ENCODE measurements at regions not wholly inside any gene's neighbourhood (a gene's known extent, or its start where the extent isn't known, plus 50 kb on each side); places are given as distances from the start of the nearest gene placed in this dataset.
"Not testable (repeated sequence)": the region's sequence is repeated elsewhere in the genome, so short reads cannot be mapped to it uniquely, and the experiment has no call there.

GRCh38 chr3:170804078-170804477 is 65.9 kb downstream of the RPL22L1 start:
- Histone ChIP-seq H3K36me3 (ENCODE audit: control insufficient read depth in 1 of 2, insufficient read depth in 2 of 2, low read length in 2 of 2) (no peaks in the 10 kb centered on the region), H3K27me3 (ENCODE audit: low read depth, low read length) (no peaks in the 10 kb centered on the region), H3K9me3 (ENCODE audit: control insufficient read depth in 1 of 2, low read length in 2 of 2) (no peaks in the 10 kb centered on the region), H3K27ac (ENCODE audit: low read length) (no peak overlapping the region), H3K4me3 (ENCODE audit: low read depth in 1 of 2, low read length in 2 of 2) (no peak overlapping the region), H3K4me1 (ENCODE audit: control insufficient read depth in 1 of 2, insufficient read depth in 2 of 2, low read length in 2 of 2) (peaks cover 0 to 2% of the 10 kb centered on the region in 2 donors)

DNA sequence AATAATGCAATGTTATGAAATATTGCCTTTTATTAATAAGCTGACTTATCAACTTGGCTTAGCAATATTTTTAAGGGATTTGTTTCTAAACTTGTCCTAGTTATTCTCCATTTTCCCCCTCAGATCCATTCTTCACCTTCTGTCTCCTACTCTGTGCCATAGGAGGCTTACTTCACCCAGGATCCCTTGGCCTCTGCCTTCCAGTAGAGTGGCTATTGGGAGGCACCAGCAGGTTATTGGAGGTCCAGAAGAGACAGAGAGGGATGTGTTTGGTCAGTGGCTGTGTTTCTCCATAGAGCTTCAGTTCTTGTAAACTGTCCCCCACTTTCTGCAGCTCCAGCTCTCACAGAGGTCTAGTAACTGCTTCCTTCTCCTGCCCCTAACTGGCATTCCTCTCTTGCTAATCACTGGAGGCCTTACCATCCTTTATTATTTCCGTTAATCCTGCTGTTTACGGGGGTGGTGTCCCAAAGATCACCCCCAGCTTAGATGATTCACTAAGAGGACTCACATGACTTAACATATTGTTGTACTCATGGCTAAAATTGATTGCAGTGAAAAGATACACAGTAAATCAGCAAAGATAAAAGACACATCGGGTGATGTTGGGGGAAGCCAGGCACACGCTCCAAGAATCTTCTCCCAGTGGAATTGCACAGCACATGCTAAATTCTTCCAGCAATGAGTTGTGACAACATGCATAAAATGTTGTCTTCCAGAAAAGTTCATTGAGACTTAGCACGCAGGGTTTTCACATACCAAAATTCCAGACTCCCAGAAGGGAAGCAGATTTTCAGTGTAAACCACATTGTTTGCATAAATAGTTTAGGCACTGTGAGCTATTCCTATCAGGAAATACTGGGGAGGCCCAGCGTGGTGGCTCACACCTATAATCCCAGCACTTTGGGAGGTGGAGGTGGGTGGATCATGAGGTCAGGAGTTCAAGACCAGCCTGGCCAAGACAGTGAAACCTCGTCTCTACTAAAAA is 67.5 kb downstream of the RPL22L1 start:
- no peaks in the 10 kb centered on the region for H3K4me1 ChIP-seq (ENCODE audit: control insufficient read depth in 1 of 2, insufficient read depth in 2 of 2, low read length in 2 of 2)
- no peaks in the 10 kb centered on the region for H3K27me3 ChIP-seq (ENCODE audit: low read depth, low read length)
- no peaks in the 10 kb centered on the region for H3K9me3 ChIP-seq (ENCODE audit: control insufficient read depth in 1 of 2, low read length in 2 of 2)
- no peaks in the 10 kb centered on the region for H3K36me3 ChIP-seq (ENCODE audit: control insufficient read depth in 1 of 2, insufficient read depth in 2 of 2, low read length in 2 of 2)
- no peak overlapping the region for H3K4me3 ChIP-seq (ENCODE audit: low read depth in 1 of 2, low read length in 2 of 2)
- no peak overlapping the region for H3K27ac ChIP-seq (ENCODE audit: low read length)

- Histone ChIP-seq H3K4me3 (ENCODE audit: low read depth in 1 of 2, low read length in 2 of 2) (no peak overlapping the region), H3K9me3 (ENCODE audit: control insufficient read depth in 1 of 2, low read length in 2 of 2) (no peaks in the 10 kb centered on the region), H3K36me3 (ENCODE audit: control insufficient read depth in 1 of 2, insufficient read depth in 2 of 2, low read length in 2 of 2) (no peaks in the 10 kb centered on the region), H3K4me1 (ENCODE audit: control insufficient read depth in 1 of 2, insufficient read depth in 2 of 2, low read length in 2 of 2) (no peaks in the 10 kb centered on the region), H3K27ac (ENCODE audit: low read length) (no peak overlapping the region), H3K27me3 (ENCODE audit: low read depth, low read length) (no peaks in the 10 kb centered on the region)
These were observed 68.4 kb downstream of the RPL22L1 start for GRCh38 chr3:170801597-170801996.

GRCh38 chr3:170800275-170800674 is 69.7 kb downstream of the RPL22L1 start:
- not testable (repeated sequence) for H3K4me3 ChIP-seq (ENCODE audit: low read depth in 1 of 2, low read length in 2 of 2); H3K4me1 ChIP-seq (ENCODE audit: control insufficient read depth in 1 of 2, insufficient read depth in 2 of 2, low read length in 2 of 2); H3K9me3 ChIP-seq (ENCODE audit: control insufficient read depth in 1 of 2, low read length in 2 of 2); H3K27me3 ChIP-seq (ENCODE audit: low read depth, low read length); H3K36me3 ChIP-seq (ENCODE audit: control insufficient read depth in 1 of 2, insufficient read depth in 2 of 2, low read length in 2 of 2); H3K27ac ChIP-seq (ENCODE audit: low read length)

GRCh38 chr3:170799009-170799408 is 71.0 kb downstream of the RPL22L1 start:
- Histone ChIP-seq H3K36me3 (ENCODE audit: control insufficient read depth in 1 of 2, insufficient read depth in 2 of 2, low read length in 2 of 2) (no peaks in the 10 kb centered on the region), H3K4me1 (ENCODE audit: control insufficient read depth in 1 of 2, insufficient read depth in 2 of 2, low read length in 2 of 2) (no peaks in the 10 kb centered on the region), H3K9me3 (ENCODE audit: control insufficient read depth in 1 of 2, low read length in 2 of 2) (no peaks in the 10 kb centered on the region), H3K27me3 (ENCODE audit: low read depth, low read length) (no peaks in the 10 kb centered on the region), H3K4me3 (ENCODE audit: low read depth in 1 of 2, low read length in 2 of 2) (no peak overlapping the region), H3K27ac (ENCODE audit: low read length) (no peak overlapping the region)

GRCh38 chr3:170797685-170798084 is 72.3 kb downstream of the RPL22L1 start:
- Histone ChIP-seq H3K27me3 (ENCODE audit: low read depth, low read length) (no peaks in the 10 kb centered on the region), H3K36me3 (ENCODE audit: control insufficient read depth in 1 of 2, insufficient read depth in 2 of 2, low read length in 2 of 2) (no peaks in the 10 kb centered on the region), H3K27ac (ENCODE audit: low read length) (no peak overlapping the region), H3K4me1 (ENCODE audit: control insufficient read depth in 1 of 2, insufficient read depth in 2 of 2, low read length in 2 of 2) (no peaks in the 10 kb centered on the region), H3K4me3 (ENCODE audit: low read depth in 1 of 2, low read length in 2 of 2) (no peak overlapping the region), H3K9me3 (ENCODE audit: control insufficient read depth in 1 of 2, low read length in 2 of 2) (no peaks in the 10 kb centered on the region)

DNA sequence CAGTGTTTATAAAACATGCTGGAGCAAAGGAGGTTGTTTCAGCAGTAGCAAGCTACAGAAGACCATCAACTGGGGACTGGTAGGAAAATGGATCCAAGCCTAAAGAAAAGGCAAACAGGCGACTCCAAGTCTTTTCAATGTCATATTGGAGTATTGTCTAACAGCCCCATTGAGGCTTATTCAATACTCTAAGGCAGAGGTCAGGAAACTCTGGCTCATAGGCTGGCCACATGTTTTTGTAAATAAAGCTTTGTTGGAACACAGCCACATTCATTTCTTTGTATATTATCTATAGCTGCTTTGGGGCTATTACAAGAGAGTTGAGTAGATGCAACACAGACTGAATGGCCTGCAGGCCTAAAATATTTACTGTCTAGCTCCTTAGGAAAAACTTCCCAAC is 77.5 kb downstream of the RPL22L1 start:
- Histone ChIP-seq H3K27me3 (ENCODE audit: low read depth, low read length) (no peaks in the 10 kb centered on the region), H3K9me3 (ENCODE audit: control insufficient read depth in 1 of 2, low read length in 2 of 2) (no peaks in the 10 kb centered on the region)

GRCh38 chr3:170790647-170791046 is 79.3 kb downstream of the RPL22L1 start:
- Histone ChIP-seq H3K4me1 (ENCODE audit: control insufficient read depth in 1 of 2, insufficient read depth in 2 of 2, low read length in 2 of 2) (no peaks in the 10 kb centered on the region), H3K4me3 (ENCODE audit: low read depth in 1 of 2, low read length in 2 of 2) (no peak overlapping the region), H3K27me3 (ENCODE audit: low read depth, low read length) (no peaks in the 10 kb centered on the region), H3K27ac (ENCODE audit: low read length) (no peak overlapping the region), H3K9me3 (ENCODE audit: control insufficient read depth in 1 of 2, low read length in 2 of 2) (no peaks in the 10 kb centered on the region), H3K36me3 (ENCODE audit: control insufficient read depth in 1 of 2, insufficient read depth in 2 of 2, low read length in 2 of 2) (no peaks in the 10 kb centered on the region)

More for the DNA sequence above, 77.5 kb downstream of the RPL22L1 start:
- no peaks in the 10 kb centered on the region for H3K36me3 ChIP-seq (ENCODE audit: control insufficient read depth in 1 of 2, insufficient read depth in 2 of 2, low read length in 2 of 2)
- no peaks in the 10 kb centered on the region for H3K4me1 ChIP-seq (ENCODE audit: control insufficient read depth in 1 of 2, insufficient read depth in 2 of 2, low read length in 2 of 2)
- no peak overlapping the region for H3K27ac ChIP-seq (ENCODE audit: low read length)
- no peak overlapping the region for H3K4me3 ChIP-seq (ENCODE audit: low read depth in 1 of 2, low read length in 2 of 2)

DNA sequence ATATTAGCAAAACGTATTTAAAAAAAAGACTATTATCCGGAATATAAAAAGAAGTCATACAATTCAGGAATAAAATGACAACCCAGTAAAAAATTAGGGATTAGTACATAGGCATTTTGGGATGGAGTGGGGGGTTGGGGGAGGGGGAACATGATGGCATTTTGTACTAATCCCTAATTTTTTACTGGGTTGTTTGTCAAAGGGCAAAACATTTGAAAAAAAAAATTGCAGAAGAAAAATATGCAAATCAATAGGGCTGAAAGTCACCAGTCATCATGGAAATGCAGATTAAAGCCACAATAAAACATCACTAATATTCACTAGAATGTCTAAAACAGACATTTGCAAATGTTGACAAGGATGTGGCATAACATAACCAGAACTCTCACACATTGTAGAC is 82.5 kb downstream of the RPL22L1 start:
- no peaks in the 10 kb centered on the region for H3K36me3 ChIP-seq (ENCODE audit: control insufficient read depth in 1 of 2, insufficient read depth in 2 of 2, low read length in 2 of 2)
- no peaks in the 10 kb centered on the region for H3K4me1 ChIP-seq (ENCODE audit: control insufficient read depth in 1 of 2, insufficient read depth in 2 of 2, low read length in 2 of 2)
- no peak overlapping the region for H3K27ac ChIP-seq (ENCODE audit: low read length)
- no peaks in the 10 kb centered on the region for H3K27me3 ChIP-seq (ENCODE audit: low read depth, low read length)
- H3K9me3 ChIP-seq (ENCODE audit: control insufficient read depth in 1 of 2, low read length in 2 of 2) = no peaks in the 10 kb centered on the region
- no peak overlapping the region for H3K4me3 ChIP-seq (ENCODE audit: low read depth in 1 of 2, low read length in 2 of 2)

- Histone ChIP-seq H3K36me3 (ENCODE audit: control insufficient read depth in 1 of 2, insufficient read depth in 2 of 2, low read length in 2 of 2) (no peaks in the 10 kb centered on the region), H3K4me3 (ENCODE audit: low read depth in 1 of 2, low read length in 2 of 2) (no peak overlapping the region), H3K27me3 (ENCODE audit: low read depth, low read length) (no peaks in the 10 kb centered on the region), H3K27ac (ENCODE audit: low read length) (no peak overlapping the region), H3K4me1 (ENCODE audit: control insufficient read depth in 1 of 2, insufficient read depth in 2 of 2, low read length in 2 of 2) (no peaks in the 10 kb centered on the region), H3K9me3 (ENCODE audit: control insufficient read depth in 1 of 2, low read length in 2 of 2) (no peaks in the 10 kb centered on the region)
These were observed 84.5 kb downstream of the RPL22L1 start for GRCh38 chr3:170785454-170785853.

- Histone ChIP-seq H3K4me1 (ENCODE audit: control insufficient read depth in 1 of 2, insufficient read depth in 2 of 2, low read length in 2 of 2) (no peaks in the 10 kb centered on the region), H3K36me3 (ENCODE audit: control insufficient read depth in 1 of 2, insufficient read depth in 2 of 2, low read length in 2 of 2) (no peaks in the 10 kb centered on the region), H3K27me3 (ENCODE audit: low read depth, low read length) (no peaks in the 10 kb centered on the region), H3K9me3 (ENCODE audit: control insufficient read depth in 1 of 2, low read length in 2 of 2) (no peaks in the 10 kb centered on the region), H3K4me3 (ENCODE audit: low read depth in 1 of 2, low read length in 2 of 2) (no peak overlapping the region), H3K27ac (ENCODE audit: low read length) (no peak overlapping the region)
These were observed 85.6 kb downstream of the RPL22L1 start for GRCh38 chr3:170784406-170784805.

- no peak overlapping the region for H3K4me3 ChIP-seq (ENCODE audit: low read depth in 1 of 2, low read length in 2 of 2)
- no peaks in the 10 kb centered on the region for H3K27me3 ChIP-seq (ENCODE audit: low read depth, low read length)
- H3K27ac ChIP-seq (ENCODE audit: low read length) = no peak overlapping the region
- H3K9me3 ChIP-seq (ENCODE audit: control insufficient read depth in 1 of 2, low read length in 2 of 2) = no peaks in the 10 kb centered on the region
- H3K4me1 ChIP-seq (ENCODE audit: control insufficient read depth in 1 of 2, insufficient read depth in 2 of 2, low read length in 2 of 2) = no peaks in the 10 kb centered on the region
- no peaks in the 10 kb centered on the region for H3K36me3 ChIP-seq (ENCODE audit: control insufficient read depth in 1 of 2, insufficient read depth in 2 of 2, low read length in 2 of 2)
These were observed 89.0 kb downstream of the RPL22L1 start for GRCh38 chr3:170780955-170781354.

All from muscle layer of duodenum (tissue), 2 donors.